ENCODE measurements at regions not wholly inside any gene's neighbourhood (a gene's known extent, or its start where the extent isn't known, plus 50 kb on each side); places are given as distances from the start of the nearest gene placed in this dataset.

DNA sequence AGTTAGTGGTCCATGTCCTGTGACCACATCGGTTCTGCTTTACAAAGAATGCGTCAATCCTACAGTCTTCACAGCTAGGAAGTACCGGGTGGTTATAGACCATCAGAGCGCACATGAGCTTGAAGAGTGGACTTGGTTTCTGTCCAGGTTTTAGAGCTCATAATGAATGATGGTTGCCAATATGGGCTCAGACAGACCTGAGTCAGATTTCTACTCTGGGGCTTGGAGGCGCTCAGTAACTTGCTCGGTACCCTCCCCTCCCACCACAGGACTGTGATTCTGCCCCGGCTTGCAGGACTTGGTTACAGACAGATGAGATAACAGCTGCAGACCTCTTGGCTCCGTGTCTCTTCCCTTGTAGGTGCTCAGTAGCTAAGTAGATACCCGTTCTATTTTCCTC, 284.7 kb downstream of the TSHZ3 start:
- TF ChIP-seq GTF2F1 (IDR thresholded peaks at IDR 0.05; ENCODE audit: borderline replicate concordance, low read depth, low read length), result no peak
- TF ChIP-seq, protein P1, sequence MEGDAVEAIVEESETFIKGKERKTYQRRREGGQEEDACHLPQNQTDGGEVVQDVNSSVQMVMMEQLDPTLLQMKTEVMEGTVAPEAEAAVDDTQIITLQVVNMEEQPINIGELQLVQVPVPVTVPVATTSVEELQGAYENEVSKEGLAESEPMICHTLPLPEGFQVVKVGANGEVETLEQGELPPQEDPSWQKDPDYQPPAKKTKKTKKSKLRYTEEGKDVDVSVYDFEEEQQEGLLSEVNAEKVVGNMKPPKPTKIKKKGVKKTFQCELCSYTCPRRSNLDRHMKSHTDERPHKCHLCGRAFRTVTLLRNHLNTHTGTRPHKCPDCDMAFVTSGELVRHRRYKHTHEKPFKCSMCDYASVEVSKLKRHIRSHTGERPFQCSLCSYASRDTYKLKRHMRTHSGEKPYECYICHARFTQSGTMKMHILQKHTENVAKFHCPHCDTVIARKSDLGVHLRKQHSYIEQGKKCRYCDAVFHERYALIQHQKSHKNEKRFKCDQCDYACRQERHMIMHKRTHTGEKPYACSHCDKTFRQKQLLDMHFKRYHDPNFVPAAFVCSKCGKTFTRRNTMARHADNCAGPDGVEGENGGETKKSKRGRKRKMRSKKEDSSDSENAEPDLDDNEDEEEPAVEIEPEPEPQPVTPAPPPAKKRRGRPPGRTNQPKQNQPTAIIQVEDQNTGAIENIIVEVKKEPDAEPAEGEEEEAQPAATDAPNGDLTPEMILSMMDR (IDR thresholded peaks at IDR 0.05; ENCODE audit: control extremely low read depth in 1 of 3, insufficient read depth in 1 of 3, low read depth in 1 of 3, low read length in 3 of 3), result no peak
